ENCODE measurements at regions not wholly inside any gene's neighbourhood (a gene's known extent, or its start where the extent isn't known, plus 50 kb on each side); places are given as distances from the start of the nearest gene placed in this dataset.

- TF ChIP-seq ADNP (tag; IDR thresholded peaks at IDR 0.05) (peak; percentile 62), ESRRB (CRISPR knock-in tag; IDR thresholded peaks at IDR 0.05; ENCODE audit: borderline replicate concordance) (no peak), RBM25 (IDR thresholded peaks at IDR 0.05; ENCODE audit: low read depth, low read length, severe bottlenecking) (peak; percentile 89), ZNF282 (CRISPR knock-in tag; IDR thresholded peaks at IDR 0.05) (no peak)
Observed at GRCh38 chr4:38560768-38561558, 103.0 kb upstream of the KLF3 start (continued).

GRCh38 chr4:38562751-38563198 lies 101.2 kb upstream of the KLF3 start:
- no peak overlapping the region for H3K9ac ChIP-seq (ENCODE audit: insufficient read depth in 1 of 2, low read depth in 2 of 2, low read length in 2 of 2)
- no peaks in the 10 kb centered on the region for H3K9me3 ChIP-seq (replicated peaks; ENCODE audit: control insufficient read depth, insufficient read depth, low read depth, low read length)
- ChIA-PET CTCF (ENCODE audit: low intra/inter-chr PET ratio) (no interaction called here), POLR2A (interaction anchor here (0.6 kb wide), 2 partner anchors 165 to 495 kb away, joined by 3 read pairs; no protein-coding TSS in a partner anchor)
- H3K27ac ChIP-seq (ENCODE audit: extremely low read depth, low read depth, low read length), result no peak overlapping the region
- no TSS peak for BruUV-seq (replicated peaks)
- FAIRE-seq (no peak), DNase-seq (ENCODE audit: extremely low read depth in 1 of 4, low spot score in 3 of 4) (no peak), ATAC-seq (peak; percentile 67)
- in situ Hi-C loops (cut with MboI), result no loop called here
- peak overlapping the region; percentile 29; the same call in 1 of the 2 replicates for H2AFZ ChIP-seq (ENCODE audit: low read depth, low read length)
- H3K36me3 ChIP-seq (ENCODE audit: control insufficient read depth, insufficient read depth, low read length), result no peaks in the 10 kb centered on the region
- 21% methylated on average over 4 of the region's 4 CpGs for WGBS (ENCODE audit: insufficient coverage, low coverage, missing lambda C conversion rate)
- intact Hi-C loops (cut with micrococcal nuclease), result no loop called here
- no peaks in the 10 kb centered on the region for H4K20me1 ChIP-seq (replicated peaks; ENCODE audit: control insufficient read depth, insufficient read depth, low read length)
- no peak overlapping the region for H3K4me2 ChIP-seq (ENCODE audit: insufficient read depth, low read length)
- no peaks in the 10 kb centered on the region for H3K79me2 ChIP-seq (ENCODE audit: control insufficient read depth, insufficient read depth, low read length)
- peaks cover 0 to 12% of the 10 kb centered on the region in 2 experiments; a peak in 3 of 5 replicates for H3K4me1 ChIP-seq (replicated peaks in 1 of 2; ENCODE audit: control insufficient read depth in 2 of 2, insufficient read depth in 2 of 2, low read length in 2 of 2)
- no peaks in the 10 kb centered on the region for H3K9me1 ChIP-seq (ENCODE audit: control insufficient read depth, insufficient read depth, low read length)
- H3K27me3 ChIP-seq (ENCODE audit: control insufficient read depth in 2 of 2, insufficient read depth in 2 of 2, low read length in 2 of 2), result no peaks in the 10 kb centered on the region
- no peak overlapping the region for H3K4me3 ChIP-seq
- TF ChIP-seq CEBPG (CRISPR knock-in tag; IDR thresholded peaks at IDR 0.05) (no peak), CEBPG (tag; conservative IDR thresholded peaks at IDR 0.05 in 1 of 2, IDR thresholded peaks at IDR 0.05 in 1 of 2) (0 out of 4 replicates have a peak, but pooled peaks of 1 of the 2 experiments have one; percentile 27), GABPA (tag; conservative IDR thresholded peaks at IDR 0.05; ENCODE audit: low read depth) (peak; percentile 58), USF1 (CRISPR knock-in tag; IDR thresholded peaks at IDR 0.05) (no peak), ZNF699 (CRISPR knock-in tag; IDR thresholded peaks at IDR 0.05; ENCODE audit: insufficient replicate concordance) (no peak), ZNF764 (CRISPR knock-in tag; IDR thresholded peaks at IDR 0.05; ENCODE audit: low read depth) (no peak), ILF3 (IDR thresholded peaks at IDR 0.05; ENCODE audit: borderline replicate concordance) (no peak), PTRF (tag; IDR thresholded peaks at IDR 0.05) (no peak), ELK3 (CRISPR knock-in tag; IDR thresholded peaks at IDR 0.05) (no peak), SRSF7 (optimal IDR thresholded peaks at IDR 0.05; ENCODE audit: low read depth, low read length) (no peak), GMEB1 (CRISPR knock-in tag; IDR thresholded peaks at IDR 0.05) (no peak), THAP7 (CRISPR knock-in tag; IDR thresholded peaks at IDR 0.05) (no peak)

Data from K562 (cell line).